GM18499 (cell line): ENCODE measurements at regions not wholly inside any gene's neighbourhood (a gene's known extent, or its start where the extent isn't known, plus 50 kb on each side); places are given as distances from the start of the nearest gene placed in this dataset.
"Not testable (repeated sequence)": the region's sequence is repeated elsewhere in the genome, so short reads cannot be mapped to it uniquely, and the experiment has no call there.

ENCODE experiments used
- ATAC-seq: cut with Tn5 transposase; IDR thresholded peaks from one replicate; pipeline ENCODE4 v1.9.1; 2021; ENCODE audit warnings: moderate number of reproducible peaks; ENCODE audit not compliant: insufficient read depth, unreplicated experiment

- ATAC-seq, result not testable (repeated sequence)
Measured at GRCh38 chr2:87258887-87259286, 237.2 kb upstream of the PLGLB1 start.

- ATAC-seq, result not testable (repeated sequence)
Measured at GRCh38 chr2:87262184-87262702, 240.6 kb upstream of the PLGLB1 start.

DNA sequence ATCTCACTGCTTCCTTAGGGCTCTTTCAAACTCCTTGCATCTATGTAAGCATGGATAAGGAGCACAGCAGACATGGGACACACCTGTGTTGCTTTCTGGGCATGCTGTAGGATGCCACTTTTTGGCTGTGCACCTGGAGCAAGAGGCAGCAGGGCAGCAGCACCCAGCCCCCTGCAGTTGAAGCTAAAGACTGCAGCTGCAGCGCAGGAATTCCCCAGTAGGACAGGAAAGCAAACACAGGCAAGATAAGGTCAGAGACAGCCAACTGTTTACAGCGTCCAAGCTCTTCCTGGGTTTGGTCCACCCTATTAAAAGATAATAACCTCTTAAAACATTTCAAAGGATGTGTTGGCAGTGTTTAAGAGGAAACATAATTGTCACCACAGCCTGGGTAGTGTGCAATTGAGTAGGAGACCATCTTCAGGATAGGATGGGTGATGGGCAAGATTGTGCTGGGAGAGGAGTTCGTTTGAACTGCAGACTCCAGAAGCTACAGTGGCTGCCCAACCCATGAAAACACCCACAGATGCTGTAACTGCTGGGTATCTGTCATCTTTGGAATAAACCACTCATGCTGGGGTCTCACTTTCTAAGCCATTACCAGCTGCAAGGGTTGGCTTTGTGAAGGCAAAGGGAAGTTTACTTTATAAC is 242.3 kb upstream of the PLGLB1 start:
- not testable (repeated sequence) for ATAC-seq

- not testable (repeated sequence) for ATAC-seq
Measured at GRCh38 chr2:87275192-87275591, 253.5 kb upstream of the PLGLB1 start.

- not testable (repeated sequence) for ATAC-seq
Measured at GRCh38 chr2:87275974-87276629, 254.5 kb upstream of the PLGLB1 start.

DNA sequence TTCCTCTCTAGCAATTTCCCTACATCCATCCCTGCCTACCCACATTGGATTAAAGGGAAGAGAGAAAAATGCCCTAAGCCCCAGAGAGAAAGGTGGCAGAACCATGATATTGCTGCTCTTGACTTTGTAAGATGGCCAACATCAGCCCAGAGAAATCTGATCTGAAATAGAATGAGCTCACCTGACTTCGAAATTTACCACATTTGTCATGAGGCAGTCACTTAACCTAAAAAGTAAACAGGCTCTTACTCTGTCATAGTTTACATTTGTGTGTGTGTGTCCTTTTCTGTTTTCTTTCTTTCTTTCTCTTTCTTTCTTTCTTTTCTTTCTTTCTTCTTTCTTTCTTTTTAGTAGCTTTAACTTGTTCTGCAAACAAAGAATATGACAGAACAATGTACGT is 255.0 kb upstream of the PLGLB1 start:
- ATAC-seq, result not testable (repeated sequence)

DNA sequence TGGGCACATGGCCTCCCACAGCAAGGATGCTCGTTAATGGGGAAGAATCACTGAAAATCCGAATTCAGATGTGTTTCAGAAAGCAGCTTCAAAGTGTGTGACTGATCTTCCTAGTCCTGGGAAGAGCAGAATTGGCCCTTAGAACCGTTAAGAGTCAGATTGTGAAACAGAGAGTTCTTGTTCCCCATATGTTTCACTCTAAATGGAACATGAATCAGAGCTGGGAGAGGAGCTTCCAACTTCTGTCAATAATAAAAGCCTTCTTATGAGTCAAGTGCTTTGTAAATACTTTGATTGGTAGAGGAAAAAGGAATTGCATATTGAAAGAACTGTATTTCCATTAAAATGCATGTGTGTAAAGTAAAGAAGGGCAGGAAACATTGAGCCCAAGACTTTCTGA is 256.1 kb upstream of the PLGLB1 start:
- not testable (repeated sequence) for ATAC-seq

GRCh38 chr2:87280596-87281355 is 259.1 kb upstream of the PLGLB1 start:
- not testable (repeated sequence) for ATAC-seq

DNA sequence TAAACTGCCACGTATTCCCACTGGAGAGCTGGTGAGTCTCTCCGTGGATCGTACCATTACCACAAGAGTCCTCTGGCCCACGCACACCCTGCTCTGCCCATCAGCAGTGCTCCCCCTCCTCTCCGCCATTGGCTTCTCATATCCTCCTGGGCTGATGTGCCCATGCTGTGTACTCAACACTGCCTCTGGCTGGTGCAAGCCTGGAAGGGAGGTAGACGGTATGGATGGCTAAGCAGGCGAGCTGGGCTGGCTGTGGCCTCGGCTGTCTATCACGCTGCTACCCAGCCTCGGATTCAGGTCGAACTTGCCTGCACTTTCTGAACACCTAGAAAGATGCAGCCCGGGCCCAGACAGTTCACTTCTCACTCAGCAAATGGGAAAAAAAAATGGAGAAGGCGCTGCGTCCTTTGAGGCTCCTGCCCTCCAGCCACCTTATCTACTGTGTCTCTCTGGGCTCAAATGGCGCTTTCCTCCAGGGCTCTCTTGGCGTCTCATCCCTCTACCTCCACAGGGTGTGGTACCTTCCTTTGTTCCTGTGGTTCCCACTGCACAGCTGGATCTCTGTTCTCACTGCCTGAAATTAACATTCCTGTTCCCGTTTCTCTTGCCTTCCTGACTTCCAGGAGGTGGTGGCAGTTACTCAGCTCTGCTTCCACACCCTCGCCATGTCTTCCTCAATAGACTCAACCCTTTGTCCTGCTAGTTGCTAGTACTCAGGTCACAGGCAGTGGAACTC is 262.3 kb upstream of the PLGLB1 start:
- ATAC-seq, result not testable (repeated sequence)

DNA sequence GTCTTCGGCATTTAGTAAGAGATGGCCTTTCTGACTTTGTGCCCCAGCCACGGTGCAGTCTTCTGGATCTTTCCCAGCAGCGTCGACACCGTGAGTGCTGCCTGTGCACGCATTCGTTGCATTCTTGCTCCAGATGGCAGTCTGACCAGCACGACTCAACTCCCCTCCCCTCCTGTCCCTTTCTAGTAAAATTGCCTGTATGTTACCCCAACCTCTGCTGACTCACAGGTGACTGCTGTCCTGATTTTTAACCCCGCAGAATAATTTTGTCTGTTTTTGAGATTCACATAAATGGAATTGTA is 262.8 kb upstream of the PLGLB1 start:
- not testable (repeated sequence) for ATAC-seq

GRCh38 chr2:87285139-87285538 is 263.5 kb upstream of the PLGLB1 start:
- ATAC-seq, result not testable (repeated sequence)

- ATAC-seq, result peak; percentile 84
Measured at GRCh38 chr2:87290566-87291307, 269.1 kb upstream of the PLGLB1 start.

DNA sequence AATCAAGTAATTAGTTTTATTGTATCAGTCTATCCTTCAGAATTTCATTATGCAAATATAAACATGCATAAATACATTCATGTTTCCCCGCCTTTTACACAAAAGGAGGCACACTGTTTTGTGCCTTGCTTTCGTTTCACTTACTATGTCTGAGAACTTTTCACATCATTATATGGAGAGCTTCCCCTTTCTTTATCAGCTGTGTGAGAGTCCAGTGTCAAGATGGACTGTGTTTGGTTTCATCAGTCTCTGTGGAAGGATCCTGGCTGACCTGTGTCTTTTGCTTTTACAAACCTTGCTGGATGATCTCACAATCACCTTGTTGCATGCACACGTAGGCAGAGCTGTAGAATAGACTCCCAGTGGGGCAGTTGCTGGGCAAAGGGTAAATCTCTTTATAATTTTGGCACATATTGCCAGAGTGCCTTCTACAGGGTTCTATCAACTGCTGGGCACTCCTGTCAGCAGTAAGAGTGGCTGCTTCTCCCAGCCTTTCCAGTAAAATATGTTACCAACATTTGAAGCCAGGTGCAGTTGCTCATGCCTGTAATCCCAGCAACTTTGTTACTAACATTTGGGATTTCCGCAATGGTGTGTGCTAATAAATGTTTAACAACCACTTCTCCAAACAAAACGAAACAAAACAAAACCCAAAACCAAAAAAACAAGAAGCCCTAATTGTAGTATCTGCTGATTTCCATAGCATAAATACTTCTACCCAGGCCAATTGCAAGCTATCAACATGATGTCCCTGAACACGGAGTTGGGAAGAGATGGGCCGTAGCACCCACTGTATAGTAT is 270.0 kb upstream of the PLGLB1 start:
- ATAC-seq, result not testable (repeated sequence)

DNA sequence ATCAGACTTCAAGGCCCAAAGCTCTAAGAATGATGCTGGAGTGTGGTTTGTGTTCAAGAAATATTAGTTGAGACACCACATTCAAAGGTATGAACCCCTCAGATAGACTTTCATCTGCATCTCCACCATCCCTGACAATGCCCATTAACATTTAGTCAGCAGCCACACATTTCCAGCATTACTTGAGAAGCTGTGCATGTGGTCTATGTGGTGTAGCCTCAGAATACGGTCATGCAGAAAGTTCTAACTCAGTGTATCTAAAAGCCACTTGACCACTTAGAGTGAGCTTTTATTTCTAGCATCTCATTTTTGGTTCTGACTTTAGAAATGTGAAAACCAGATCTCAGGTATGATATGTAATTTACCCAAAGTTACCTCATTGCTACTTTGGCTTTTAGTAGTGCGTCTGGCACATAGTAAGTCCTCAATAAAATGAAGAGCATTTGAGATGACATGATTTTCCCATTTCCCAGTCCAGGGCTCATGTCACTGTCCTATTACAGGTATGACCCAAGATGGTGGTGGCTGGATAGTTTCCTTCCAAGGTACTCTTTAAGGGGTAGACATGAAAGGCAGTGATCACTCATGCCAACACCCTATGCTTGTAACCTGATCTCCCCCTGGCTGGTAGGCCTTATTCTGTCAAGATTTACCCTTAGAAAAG is 272.4 kb upstream of the PLGLB1 start:
- not testable (repeated sequence) for ATAC-seq

DNA sequence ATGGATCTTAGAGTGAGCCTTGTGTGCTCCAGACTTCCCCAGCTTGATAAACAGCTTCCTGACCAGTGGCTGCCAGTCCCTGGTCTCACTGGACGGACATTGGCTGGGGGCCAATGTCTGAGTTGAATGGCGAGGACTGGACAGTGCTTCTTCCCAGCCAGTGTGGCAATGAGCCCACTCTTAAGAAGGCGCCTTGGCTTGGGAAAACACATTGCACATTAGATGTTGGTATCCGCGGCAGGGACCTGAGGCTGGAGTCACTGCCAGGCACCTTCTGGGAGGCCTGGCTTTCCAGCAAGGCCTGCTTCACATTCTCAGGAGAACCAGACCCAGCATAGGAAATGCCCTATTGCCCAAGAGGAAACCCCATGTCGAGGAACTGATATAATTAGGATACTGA is 273.5 kb upstream of the PLGLB1 start:
- ATAC-seq, result not testable (repeated sequence)

DNA sequence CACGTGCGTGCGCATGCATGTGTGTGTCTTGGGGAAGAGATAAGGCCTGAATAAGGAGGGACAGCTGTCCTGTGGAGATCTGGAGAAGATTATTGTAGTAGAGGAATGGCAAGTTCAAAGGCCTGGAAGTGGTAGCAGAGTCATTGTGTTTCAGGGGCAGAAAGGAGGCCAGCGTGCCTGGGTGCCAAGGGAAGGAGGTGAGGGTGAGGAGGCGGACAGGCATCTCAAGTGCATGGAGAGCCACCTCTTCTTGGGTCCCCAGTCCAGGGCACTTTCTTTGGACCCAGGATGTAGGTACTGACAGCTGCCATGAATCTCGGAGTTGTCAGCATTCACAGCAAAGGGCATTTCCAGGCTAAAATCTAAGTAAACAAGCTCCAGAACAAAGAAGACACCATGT is 279.7 kb upstream of the PLGLB1 start:
- not testable (repeated sequence) for ATAC-seq

- not testable (repeated sequence) for ATAC-seq
Measured at GRCh38 chr2:87301871-87302270, 280.2 kb upstream of the PLGLB1 start.

DNA sequence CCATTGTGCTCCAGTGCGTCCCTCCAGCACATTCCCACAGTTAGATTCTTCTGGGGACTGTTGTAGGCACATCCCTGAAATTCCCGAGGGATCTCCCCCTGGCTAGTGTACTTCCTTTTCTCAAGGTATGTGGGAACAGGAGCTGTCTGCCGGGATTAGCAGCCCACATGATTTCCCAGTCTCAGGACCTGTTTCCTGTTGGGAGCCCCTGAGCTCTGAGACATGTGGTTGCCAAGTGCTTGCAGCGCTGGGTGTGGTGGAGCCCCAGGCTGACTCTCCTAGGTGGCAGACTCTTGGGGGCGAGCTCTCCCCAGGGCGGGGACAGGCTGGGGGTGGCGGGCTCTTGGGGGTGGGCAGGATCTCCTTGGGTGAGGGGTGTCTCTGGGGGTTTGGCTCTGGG is 287.0 kb upstream of the PLGLB1 start:
- not testable (repeated sequence) for ATAC-seq
